Left ventricle myocardium inferior (tissue), 1 donor: ENCODE measurements at regions not wholly inside any gene's neighbourhood (a gene's known extent, or its start where the extent isn't known, plus 50 kb on each side); places are given as distances from the start of the nearest gene placed in this dataset.
"Not testable (repeated sequence)": the region's sequence is repeated elsewhere in the genome, so short reads cannot be mapped to it uniquely, and the experiment has no call there.

Experiments used
- DNase-seq: peaks from one replicate; pipeline ENCODE4 v3.0.0-alpha.2; 2020
- H3K27ac ChIP-seq: fragments of 200-600 bp; replicated peaks from 2 replicates; pipeline ENCODE4 v1.8.0; 2021
- H3K27me3 ChIP-seq: fragments of 200-600 bp; 2 replicates; pipeline ENCODE4 v1.8.0; 2021; ENCODE audit warnings: low read depth
- H3K36me3 ChIP-seq: fragments of 200-600 bp; 2 replicates; pipeline ENCODE4 v1.8.0; 2021
- H3K4me1 ChIP-seq: fragments of 200-600 bp; 2 replicates; pipeline ENCODE4 v1.8.0; 2021
- H3K4me3 ChIP-seq: fragments of 200-600 bp; 2 replicates; pipeline ENCODE4 v1.8.0; 2021; ENCODE audit warnings: mild to moderate bottlenecking, moderate library complexity
- H3K9me3 ChIP-seq: fragments of 200-600 bp; replicated peaks from 2 replicates; pipeline ENCODE4 v1.8.0; 2021
- CTCF ChIP-seq: fragments of 200-600 bp; IDR thresholded peaks from 2 replicates; pipeline ENCODE4 v1.8.0; 2021; ENCODE audit warnings: antibody characterized with exemption, mild to moderate bottlenecking, borderline replicate concordance
- intact Hi-C: fragments of 100-400 bp; cut with micrococcal nuclease; formaldehyde crosslinking; loops from one replicate; pipeline ENCODE4 v1.11.0; 2022
- donor health status: DM: no; HTN: yes; CAD: no; lungs with severe emphysema.

GRCh38 chr10:44099511-44099910 lies 285.4 kb downstream of the CXCL12 start:
- no peak overlapping the region for H3K27ac ChIP-seq
- TF ChIP-seq CTCF: no peak
- DNase-seq: no peak

GRCh38 chr10:44096217-44096616 lies 288.7 kb downstream of the CXCL12 start:
- DNase-seq, H3K27ac ChIP-seq, H3K4me1 ChIP-seq, H3K27me3 ChIP-seq, H3K36me3 ChIP-seq, H3K4me3 ChIP-seq, intact Hi-C loops: not testable (repeated sequence)
- H3K9me3 ChIP-seq: peaks cover 18% of the 10 kb centered on the region

More at GRCh38 chr10:44099511-44099910, 285.4 kb downstream of the CXCL12 start:
- Histone ChIP-seq H3K4me1 (no peaks in the 10 kb centered on the region), H3K27me3 (no peaks in the 10 kb centered on the region), H3K36me3 (no peaks in the 10 kb centered on the region), H3K9me3 (peaks cover 19% of the 10 kb centered on the region), H3K4me3 (no peak overlapping the region)
- intact Hi-C loops: no loop called here

- H3K9me3 ChIP-seq: peaks cover 11% of the 10 kb centered on the region
- no peak overlapping the region for H3K4me3 ChIP-seq
- H3K36me3 ChIP-seq: no peaks in the 10 kb centered on the region
- H3K27ac ChIP-seq: no peak overlapping the region
- intact Hi-C loops: no loop called here
- no peaks in the 10 kb centered on the region for H3K4me1 ChIP-seq
- no peak for DNase-seq
- TF ChIP-seq CTCF: no peak
- no peaks in the 10 kb centered on the region for H3K27me3 ChIP-seq
Measured at GRCh38 chr10:44089671-44090070, 295.2 kb downstream of the CXCL12 start.

GRCh38 chr10:44087403-44087802 lies 297.5 kb downstream of the CXCL12 start:
- no peak for DNase-seq
- Histone ChIP-seq H3K4me3 (no peak overlapping the region), H3K36me3 (no peaks in the 10 kb centered on the region), H3K27me3 (no peaks in the 10 kb centered on the region), H3K27ac (no peak overlapping the region), H3K9me3 (peaks cover 11% of the 10 kb centered on the region), H3K4me1 (no peaks in the 10 kb centered on the region)
- intact Hi-C loops: no loop called here
- TF ChIP-seq CTCF: no peak

DNA sequence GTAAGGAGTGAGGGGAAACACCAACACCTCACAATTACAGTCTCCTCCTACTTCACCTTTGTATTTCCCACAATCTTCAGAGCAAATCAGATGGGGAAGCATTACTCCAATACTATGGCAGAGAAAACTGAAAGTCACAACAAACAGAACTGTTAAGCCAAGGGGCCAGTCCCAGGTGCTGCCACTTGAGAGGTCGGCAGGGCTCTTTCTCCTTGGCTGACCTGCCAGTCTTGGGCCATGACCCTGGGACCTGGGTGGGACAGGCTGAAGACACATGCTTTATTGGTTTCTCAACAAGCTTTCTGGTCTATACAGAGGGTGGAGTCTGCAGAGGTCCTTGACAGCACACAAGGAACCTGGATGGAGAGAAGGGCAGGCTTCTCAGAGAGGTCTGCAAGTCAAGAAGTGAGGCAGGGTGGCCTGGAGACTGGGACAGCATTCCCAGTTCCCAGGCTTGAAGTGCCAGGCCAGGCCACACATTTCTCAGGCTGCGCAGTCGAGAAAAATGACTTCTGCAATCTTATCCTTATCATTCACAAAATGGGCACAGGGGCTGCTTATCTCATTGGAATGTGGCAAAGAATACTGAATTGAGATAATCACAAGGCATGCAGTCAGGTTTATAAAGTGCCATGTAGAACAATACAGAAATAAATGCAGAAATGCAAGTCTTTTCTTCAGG lies 301.0 kb downstream of the CXCL12 start:
- Histone ChIP-seq H3K4me3 (no peak overlapping the region), H3K36me3 (no peaks in the 10 kb centered on the region), H3K9me3 (no peaks in the 10 kb centered on the region), H3K27ac (no peak overlapping the region), H3K4me1 (no peaks in the 10 kb centered on the region), H3K27me3 (no peaks in the 10 kb centered on the region)
- intact Hi-C loops: no loop called here
- DNase-seq: no peak
- TF ChIP-seq CTCF: no peak

- Histone ChIP-seq H3K4me3 (no peak overlapping the region), H3K27me3 (no peaks in the 10 kb centered on the region), H3K4me1 (peaks cover 21% of the 10 kb centered on the region), H3K36me3 (no peaks in the 10 kb centered on the region), H3K9me3 (peaks cover 16% of the 10 kb centered on the region), H3K27ac (no peak overlapping the region)
- no peak for TF ChIP-seq CTCF
- DNase-seq: no peak
- intact Hi-C loops: no loop called here
Measured at GRCh38 chr10:44071479-44071878, 313.4 kb downstream of the CXCL12 start.
